Nephron progenitor cell (in vitro differentiated cells): ENCODE measurements at regions not wholly inside any gene's neighbourhood (a gene's known extent, or its start where the extent isn't known, plus 50 kb on each side); places are given as distances from the start of the nearest gene placed in this dataset.

Experiments used
- DNase-seq: peaks from one replicate; pipeline ENCODE4 v3.0.0; 2021
- H3K27ac Mint-ChIP-seq: 2 replicates; pipeline ENCODE4 v1.8.0; 2021; ENCODE audit warnings: mild to moderate bottlenecking, moderate library complexity, mixed read lengths
- H3K27me3 Mint-ChIP-seq: 2 replicates; pipeline ENCODE4 v1.8.0; 2021; ENCODE audit warnings: mild to moderate bottlenecking, low read depth, mixed read lengths; ENCODE audit not compliant: poor library complexity
- H3K36me3 Mint-ChIP-seq: 2 replicates; pipeline ENCODE4 v1.8.0; 2021; ENCODE audit warnings: low read depth, mixed read lengths
- H3K4me1 Mint-ChIP-seq: 2 replicates; pipeline ENCODE4 v1.8.0; 2021; ENCODE audit warnings: mixed read lengths
- H3K4me3 Mint-ChIP-seq: 2 replicates; pipeline ENCODE4 v1.8.0; 2021; ENCODE audit warnings: mild to moderate bottlenecking, moderate library complexity, mixed read lengths
- H3K9me3 Mint-ChIP-seq: 2 replicates; pipeline ENCODE4 v1.8.0; 2021; ENCODE audit warnings: mild to moderate bottlenecking, moderate library complexity, mixed read lengths
- CTCF ChIP-seq: fragments of 200-600 bp; sonication (generic); IDR thresholded peaks from 2 replicates; pipeline ENCODE4 v1.5.0; 2021; ENCODE audit warnings: antibody characterized with exemption

- peaks cover 41% of the 10 kb centered on the region for H3K9me3 Mint-ChIP-seq
- H3K4me1 Mint-ChIP-seq, result no peaks in the 10 kb centered on the region
- no peak for DNase-seq
- TF ChIP-seq CTCF, result no peak
- H3K27ac Mint-ChIP-seq, result no peak overlapping the region
- H3K27me3 Mint-ChIP-seq, result peaks cover 3% of the 10 kb centered on the region
- H3K36me3 Mint-ChIP-seq, result no peaks in the 10 kb centered on the region
- H3K4me3 Mint-ChIP-seq, result no peak overlapping the region
These were observed 57.1 kb upstream of the MAMLD1 start for GRCh38 chrX:150306002-150306401.

- H3K27ac Mint-ChIP-seq, result no peak overlapping the region
- H3K4me1 Mint-ChIP-seq, result peaks cover 6% of the 10 kb centered on the region
- DNase-seq, result no peak
- peaks cover 6% of the 10 kb centered on the region for H3K27me3 Mint-ChIP-seq
- no peak for TF ChIP-seq CTCF
- no peaks in the 10 kb centered on the region for H3K36me3 Mint-ChIP-seq
- H3K4me3 Mint-ChIP-seq, result no peak overlapping the region
- peaks cover 53% of the 10 kb centered on the region for H3K9me3 Mint-ChIP-seq
These were observed 55.1 kb upstream of the MAMLD1 start for GRCh38 chrX:150308041-150308440.

- Mint-ChIP-seq H3K9me3 (peaks cover 55% of the 10 kb centered on the region), H3K27me3 (peaks cover 9% of the 10 kb centered on the region), H3K4me1 (peaks cover 11% of the 10 kb centered on the region), H3K4me3 (no peak overlapping the region), H3K36me3 (no peaks in the 10 kb centered on the region), H3K27ac (no peak overlapping the region)
- TF ChIP-seq CTCF, result no peak
- no peak for DNase-seq
These were observed 54.5 kb upstream of the MAMLD1 start for GRCh38 chrX:150308532-150309157.

- H3K36me3 Mint-ChIP-seq, result no peaks in the 10 kb centered on the region
- peaks cover 54% of the 10 kb centered on the region for H3K9me3 Mint-ChIP-seq
- no peak for TF ChIP-seq CTCF
- no peak for DNase-seq
- peaks cover 6% of the 10 kb centered on the region for H3K27me3 Mint-ChIP-seq
- peak overlapping the region; percentile 76 for H3K27ac Mint-ChIP-seq
- H3K4me3 Mint-ChIP-seq, result no peak overlapping the region
- peaks cover 12% of the 10 kb centered on the region for H3K4me1 Mint-ChIP-seq
These were observed 52.7 kb upstream of the MAMLD1 start for GRCh38 chrX:150310417-150310816.

- no peak for DNase-seq
- no peak overlapping the region for H3K4me3 Mint-ChIP-seq
- no peaks in the 10 kb centered on the region for H3K36me3 Mint-ChIP-seq
- H3K9me3 Mint-ChIP-seq, result peaks cover 51% of the 10 kb centered on the region
- TF ChIP-seq CTCF, result no peak
- H3K27ac Mint-ChIP-seq, result no peak overlapping the region
- peaks cover 6% of the 10 kb centered on the region for H3K27me3 Mint-ChIP-seq
- peaks cover 12% of the 10 kb centered on the region for H3K4me1 Mint-ChIP-seq
These were observed 52.2 kb upstream of the MAMLD1 start for GRCh38 chrX:150310881-150311280.

- H3K36me3 Mint-ChIP-seq, result no peaks in the 10 kb centered on the region
- H3K4me3 Mint-ChIP-seq, result no peak overlapping the region
- peaks cover 20% of the 10 kb centered on the region for H3K4me1 Mint-ChIP-seq
- no peak for DNase-seq
- no peak overlapping the region for H3K27ac Mint-ChIP-seq
- no peak for TF ChIP-seq CTCF
- H3K27me3 Mint-ChIP-seq, result peaks cover 6% of the 10 kb centered on the region
- H3K9me3 Mint-ChIP-seq, result peaks cover 52% of the 10 kb centered on the region
These were observed 50.2 kb upstream of the MAMLD1 start for GRCh38 chrX:150312931-150313330.
